Endothelial cell of umbilical vein (primary cell): ENCODE measurements at regions not wholly inside any gene's neighbourhood (a gene's known extent, or its start where the extent isn't known, plus 50 kb on each side); places are given as distances from the start of the nearest gene placed in this dataset.

Experiments used
- BruUV-seq: library from RNA; stranded (reverse); fragments of 400-500 nt; replicated peaks from 2 replicates; lab custom pipeline; 2021; lab: Mats Ljungman, UMichigan
- CTCF ChIA-PET: fragments of 300-600, 350-600 bp; sonication (Branson Sonifier 250); formaldehyde crosslinking; loops from one replicate; lab custom pipeline; 2021; ENCODE audit warnings: antibody characterized with exemption, inconsistent platforms; lab: Charles Lee
- POLR2A ChIA-PET: fragments of 300-600, 350-600 bp; sonication (Branson Sonifier 250); formaldehyde crosslinking; loops from one replicate; lab custom pipeline; 2021; ENCODE audit warnings: antibody characterized with exemption, inconsistent platforms; lab: Charles Lee
- DNase-seq: peaks from one replicate; pipeline ENCODE4 v3.0.0-alpha.2; 2011; ENCODE audit warnings: low read depth, low spot score
- FAIRE-seq: peaks from 2 replicates; lab custom pipeline; 2011; peaks lifted over from hg19 to GRCh38; lab: Jason Lieb, UNC
- H2AFZ ChIP-seq: 2 replicates; pipeline ENCODE4 v1.6.0; 2012; ENCODE audit warnings: low read depth, low read length, control low read depth, inconsistent platforms
- H3K27ac ChIP-seq: 2 replicates; pipeline ENCODE4 v1.5.1; 2011; ENCODE audit warnings: low read depth, mild to moderate bottlenecking, control low read depth, low read length, moderate library complexity; ENCODE audit not compliant: insufficient read depth
- H3K27me3 ChIP-seq, 2 experiments: 2 replicates each; pipeline versions ENCODE4 v1.6.0 to v1.6.1; 2011; ENCODE audit warnings: low read length in 2 of 2, mixed read lengths in 1 of 2; ENCODE audit not compliant: control insufficient read depth in 2 of 2, insufficient read depth in 2 of 2
- H3K36me3 ChIP-seq, 2 experiments: 2 replicates in 1 of 2; 3 replicates in 1 of 2; pipeline ENCODE4 v1.5.1; 2011; ENCODE audit warnings: low read length in 2 of 2, mild to moderate bottlenecking in 1 of 2, moderate library complexity in 1 of 2; ENCODE audit not compliant: control insufficient read depth in 2 of 2, insufficient read depth in 2 of 2; ENCODE audit errors: extremely low read depth in 1 of 2
- H3K4me1 ChIP-seq: 3 replicates; pipeline ENCODE4 v1.5.1; 2011; ENCODE audit warnings: mild to moderate bottlenecking, low read length; ENCODE audit not compliant: control insufficient read depth, insufficient read depth; ENCODE audit errors: extremely low read depth
- H3K4me2 ChIP-seq: 2 replicates; pipeline ENCODE4 v1.6.1; 2011; ENCODE audit warnings: low read length, control low read depth, mixed read lengths; ENCODE audit not compliant: insufficient read depth
- H3K4me3 ChIP-seq, 3 experiments: fragments of 200-600 bp in 1 of 3; sonication (generic), shearing (Covaris generic) in 1 of 3; replicated peaks in 1 of 3; 2 replicates each; pipeline ENCODE4 v1.5.1; 2011 to 2016; ENCODE audit warnings: control low read depth in 3 of 3, low read length in 3 of 3, mild to moderate bottlenecking in 2 of 3, inconsistent platforms in 1 of 3, low read depth in 1 of 3, moderate library complexity in 1 of 3; ENCODE audit not compliant: insufficient read depth in 1 of 3
- H3K79me2 ChIP-seq: 2 replicates; pipeline ENCODE4 v1.6.0; 2012; ENCODE audit warnings: low read length, inconsistent platforms; ENCODE audit not compliant: control insufficient read depth, insufficient read depth
- H3K9ac ChIP-seq: replicated peaks from 2 replicates; pipeline ENCODE3; 2011; ENCODE audit warnings: low read length, control low read depth; ENCODE audit not compliant: insufficient read depth; ENCODE audit errors: extremely low read depth
- H3K9me1 ChIP-seq: replicated peaks from 3 replicates; pipeline ENCODE4 v1.6.0; 2011; ENCODE audit warnings: mild to moderate bottlenecking, low read length; ENCODE audit not compliant: control insufficient read depth, insufficient read depth; ENCODE audit errors: extremely low read depth
- H3K9me3 ChIP-seq: replicated peaks from 2 replicates; pipeline ENCODE4 v1.5.1; 2012; ENCODE audit warnings: low read length, inconsistent platforms; ENCODE audit not compliant: control insufficient read depth, insufficient read depth
- H4K20me1 ChIP-seq: replicated peaks from 2 replicates; pipeline ENCODE3; 2011; ENCODE audit warnings: mild to moderate bottlenecking, low read length; ENCODE audit not compliant: control insufficient read depth, insufficient read depth; ENCODE audit errors: extremely low read depth
- EZH2 ChIP-seq: IDR thresholded peaks from 2 replicates; pipeline ENCODE4 v1.6.1; 2012; ENCODE audit warnings: borderline replicate concordance, low read depth, mild to moderate bottlenecking, moderate library complexity, low read length, inconsistent platforms; ENCODE audit not compliant: severe bottlenecking
- GATA2 ChIP-seq: IDR thresholded peaks from 2 replicates; pipeline ENCODE4 v1.7.0; 2011; ENCODE audit warnings: low read depth, mild to moderate bottlenecking, moderate library complexity, mixed read lengths, low read length; ENCODE audit not compliant: insufficient read length, insufficient read depth
- JUN ChIP-seq: IDR thresholded peaks from 2 replicates; pipeline ENCODE4 v1.6.1; 2011; ENCODE audit warnings: borderline replicate concordance, low read depth; ENCODE audit not compliant: insufficient read length, insufficient read depth
- MYC ChIP-seq: IDR thresholded peaks from one replicate; pipeline ENCODE4 v1.6.1; 2011; ENCODE audit warnings: mild to moderate bottlenecking, low read depth, low read length
- POLR2A ChIP-seq: IDR thresholded peaks from 2 replicates; pipeline ENCODE4 v1.6.1; 2012; ENCODE audit warnings: low read depth, mild to moderate bottlenecking, control low read depth, low read length
- dilution Hi-C: fragments of 300-500 bp; cut with MboI; formaldehyde crosslinking; loops from one replicate; pipeline ENCODE4 v1.15.0; 2019; ENCODE audit warnings: low sequenced_read_pairs; ENCODE audit not compliant: extremely low pct_ligation_motif_present
- intact Hi-C: fragments of 100-400 bp; cut with micrococcal nuclease; formaldehyde crosslinking; loops from one replicate; pipeline ENCODE4 v1.10.0; 2022
- TF ChIP-seq, protein P1 (sequence below): IDR thresholded peaks from 2 replicates; pipeline ENCODE4 v1.6.1; 2011; ENCODE audit not compliant: insufficient read depth, insufficient read length
- TF ChIP-seq, protein P2 (sequence below), 2 donors: IDR thresholded peaks; 1 replicate in 1 of 2; 2 replicates in 1 of 2; pipeline ENCODE4 v1.5.1; 2011; ENCODE audit warnings: low read length in 2 of 2, mild to moderate bottlenecking in 2 of 2, moderate library complexity in 2 of 2, control low read depth in 1 of 2, inconsistent platforms in 1 of 2, low read depth in 1 of 2; ENCODE audit not compliant: insufficient read depth in 1 of 2; ENCODE audit errors: extremely low read depth in 1 of 2

DNA sequence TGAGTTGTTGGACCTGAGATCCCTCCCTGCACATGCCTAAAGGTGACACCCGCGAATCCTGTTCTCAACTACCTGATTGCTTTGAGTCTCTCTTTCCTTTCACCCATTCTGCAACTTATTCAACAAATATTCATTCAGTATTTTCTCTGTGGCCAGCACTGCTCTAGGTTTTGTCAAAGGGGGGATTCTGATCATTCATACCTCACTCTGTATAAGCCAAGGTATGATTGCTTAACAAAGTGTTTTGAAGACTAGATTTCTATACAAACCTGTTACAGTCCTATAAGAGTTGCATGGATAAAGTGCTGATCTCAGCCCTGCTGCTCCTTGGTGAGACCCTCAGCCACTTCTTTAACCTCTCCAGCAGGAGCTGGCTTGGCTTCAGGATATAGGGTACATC is 409.7 kb downstream of the KCNRG start:
- no peak for FAIRE-seq
- Histone ChIP-seq H3K36me3 (no peaks in the 10 kb centered on the region), H3K79me2 (no peaks in the 10 kb centered on the region)

More for the DNA sequence above, 409.7 kb downstream of the KCNRG start:
- Histone ChIP-seq H3K9ac (no peak overlapping the region), H3K4me1 (peaks cover 19% of the 10 kb centered on the region), H2AFZ (no peak overlapping the region), H3K27me3 (no peaks in the 10 kb centered on the region), H3K27ac (no peak overlapping the region), H4K20me1 (no peaks in the 10 kb centered on the region), H3K4me3 (no peak overlapping the region), H3K9me3 (no peaks in the 10 kb centered on the region), H3K4me2 (no peak overlapping the region), H3K9me1 (no peaks in the 10 kb centered on the region)
- POLR2A ChIA-PET, result no interaction called here
- DNase-seq, result no peak
- TF ChIP-seq MYC, result no peak
- TF ChIP-seq POLR2A, result no peak
- TF ChIP-seq, protein P1, sequence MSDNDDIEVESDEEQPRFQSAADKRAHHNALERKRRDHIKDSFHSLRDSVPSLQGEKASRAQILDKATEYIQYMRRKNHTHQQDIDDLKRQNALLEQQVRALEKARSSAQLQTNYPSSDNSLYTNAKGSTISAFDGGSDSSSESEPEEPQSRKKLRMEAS, result no peak
- TF ChIP-seq, protein P2, sequence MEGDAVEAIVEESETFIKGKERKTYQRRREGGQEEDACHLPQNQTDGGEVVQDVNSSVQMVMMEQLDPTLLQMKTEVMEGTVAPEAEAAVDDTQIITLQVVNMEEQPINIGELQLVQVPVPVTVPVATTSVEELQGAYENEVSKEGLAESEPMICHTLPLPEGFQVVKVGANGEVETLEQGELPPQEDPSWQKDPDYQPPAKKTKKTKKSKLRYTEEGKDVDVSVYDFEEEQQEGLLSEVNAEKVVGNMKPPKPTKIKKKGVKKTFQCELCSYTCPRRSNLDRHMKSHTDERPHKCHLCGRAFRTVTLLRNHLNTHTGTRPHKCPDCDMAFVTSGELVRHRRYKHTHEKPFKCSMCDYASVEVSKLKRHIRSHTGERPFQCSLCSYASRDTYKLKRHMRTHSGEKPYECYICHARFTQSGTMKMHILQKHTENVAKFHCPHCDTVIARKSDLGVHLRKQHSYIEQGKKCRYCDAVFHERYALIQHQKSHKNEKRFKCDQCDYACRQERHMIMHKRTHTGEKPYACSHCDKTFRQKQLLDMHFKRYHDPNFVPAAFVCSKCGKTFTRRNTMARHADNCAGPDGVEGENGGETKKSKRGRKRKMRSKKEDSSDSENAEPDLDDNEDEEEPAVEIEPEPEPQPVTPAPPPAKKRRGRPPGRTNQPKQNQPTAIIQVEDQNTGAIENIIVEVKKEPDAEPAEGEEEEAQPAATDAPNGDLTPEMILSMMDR (IDR thresholded peaks at IDR 0.05; ENCODE audit: extremely low read depth in 1 of 2, insufficient read depth in 1 of 2, low read depth in 1 of 2, low read length in 2 of 2), result no peak
- no peak for TF ChIP-seq GATA2
- TF ChIP-seq JUN, result no peak
- no peak for TF ChIP-seq EZH2
- dilution Hi-C loops, result no loop called here
- intact Hi-C loops, result loop anchor here (5.0 kb wide), 1 partner anchor 218 kb away; no protein-coding TSS in a partner anchor
- BruUV-seq, result no TSS peak
- CTCF ChIA-PET, result no interaction called here
